Left lobe of liver (tissue), 2 donors: ENCODE measurements at regions not wholly inside any gene's neighbourhood (a gene's known extent, or its start where the extent isn't known, plus 50 kb on each side); places are given as distances from the start of the nearest gene placed in this dataset.
A peak's percentile ranks its signal among the peaks of the same experiment; 100 is the strongest.
"Not testable (repeated sequence)": the region's sequence is repeated elsewhere in the genome, so short reads cannot be mapped to it uniquely, and the experiment has no call there.

Experiments used
- ATAC-seq: fragments of 200-7000 bp; cut with Tn5 transposase; one replicate; pipeline ENCODE4 v1.9.1; 2020; ENCODE audit warnings: mild to moderate bottlenecking, moderate library complexity
- DNase-seq: peaks from one replicate; pipeline ENCODE4 v3.0.0-alpha.2; 2020; ENCODE audit warnings: low spot score
- donor health status: DM: no; HTN: no; CAD: no; lungs with moderate emphysema.
- donor health status: DM: no; HTN: yes; CAD: no.

GRCh38 chr6:27827477-27827876 is 84.7 kb downstream of the OR2B2 start:
- not testable (repeated sequence) for ATAC-seq, DNase-seq

DNA sequence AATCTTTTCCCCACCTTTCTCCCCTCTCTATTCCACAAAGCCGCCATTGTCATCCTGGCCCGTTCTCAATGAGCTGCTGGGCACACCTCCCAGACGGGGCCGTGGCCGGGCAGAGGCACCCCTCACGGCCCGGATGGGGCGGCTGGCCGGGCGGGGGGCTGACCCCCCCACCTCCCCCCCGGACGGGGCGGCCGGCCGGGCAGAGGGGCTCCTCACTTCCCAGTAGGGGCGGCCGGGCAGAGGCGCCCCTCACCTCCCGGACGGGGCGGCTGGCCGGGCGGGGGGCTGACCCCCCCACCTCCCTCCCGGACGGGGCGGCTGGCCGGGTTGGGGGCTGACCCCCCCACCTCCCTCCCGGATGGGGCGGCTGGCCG is 85.6 kb downstream of the OR2B2 start:
- not testable (repeated sequence) for ATAC-seq

GRCh38 chr6:27825848-27826611 is 86.2 kb downstream of the OR2B2 start:
- not testable (repeated sequence) for ATAC-seq, DNase-seq

More for the DNA sequence above, 85.6 kb downstream of the OR2B2 start:
- not testable (repeated sequence) for DNase-seq

DNA sequence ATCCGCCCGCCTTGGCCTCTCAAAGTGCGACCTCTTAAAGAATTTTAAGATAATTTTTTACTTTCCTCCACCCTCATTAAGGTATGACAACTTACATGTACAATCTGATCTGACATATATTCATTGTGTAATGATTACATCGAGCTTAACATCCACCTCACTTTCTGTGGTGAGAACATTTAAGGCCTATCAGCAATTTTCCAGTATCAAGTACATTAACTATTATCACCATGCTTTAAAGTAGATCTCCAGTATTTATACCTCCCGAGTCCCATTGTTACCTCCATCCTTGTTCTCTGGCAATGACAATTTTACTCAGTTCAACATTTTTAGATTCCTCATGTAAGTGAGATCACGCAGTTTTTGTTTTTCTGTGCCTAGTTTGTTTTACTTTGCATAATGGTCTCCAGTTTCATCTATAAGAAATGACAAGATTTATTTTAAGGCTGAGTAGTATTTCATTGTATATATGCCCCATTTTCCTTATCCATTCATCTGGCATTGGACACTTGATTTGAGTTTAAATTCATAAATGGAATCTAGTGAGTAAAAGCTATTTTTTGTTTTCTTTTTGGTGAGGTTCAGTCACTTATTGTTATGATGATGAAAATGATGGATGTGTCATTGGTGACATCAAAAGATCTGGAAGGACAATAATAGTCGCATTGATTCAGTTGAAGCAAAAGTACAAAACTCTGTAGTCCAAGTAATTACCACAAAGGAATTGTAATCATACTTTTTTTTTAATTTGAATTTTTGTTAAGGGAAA is 87.0 kb downstream of the OR2B2 start:
- DNase-seq (no peak), ATAC-seq (no peak)

GRCh38 chr6:27824211-27825024 is 87.8 kb downstream of the OR2B2 start:
- peak; percentile 71 for ATAC-seq
- not testable (repeated sequence) for DNase-seq

- ATAC-seq (peak; percentile 92), DNase-seq (peak; percentile 62)
Measured at GRCh38 chr6:27823714-27824210, 88.4 kb downstream of the OR2B2 start.

GRCh38 chr6:27816906-27817305 is 95.3 kb downstream of the OR2B2 start:
- DNase-seq: no peak

GRCh38 chr6:27814665-27815424 is 97.4 kb downstream of the OR2B2 start:
- peak; percentile 59 for DNase-seq
- ATAC-seq: peak; percentile 65

More at GRCh38 chr6:27816906-27817305, 95.3 kb downstream of the OR2B2 start:
- peak; percentile 20 for ATAC-seq

GRCh38 chr6:27814415-27814664 is 97.9 kb downstream of the OR2B2 start:
- ATAC-seq: peak; percentile 32
- DNase-seq: not testable (repeated sequence)

- ATAC-seq: no peak
Measured at GRCh38 chr6:27812805-27813492, 99.2 kb downstream of the OR2B2 start.

GRCh38 chr6:27812078-27812804 is 100.0 kb downstream of the OR2B2 start:
- DNase-seq (no peak), ATAC-seq (no peak)

More at GRCh38 chr6:27812805-27813492, 99.2 kb downstream of the OR2B2 start:
- DNase-seq: no peak

GRCh38 chr6:27811451-27811772 is 100.8 kb downstream of the OR2B2 start:
- DNase-seq (no peak), ATAC-seq (no peak)

- DNase-seq (no peak), ATAC-seq (no peak)
Measured at GRCh38 chr6:27810768-27811450, 101.3 kb downstream of the OR2B2 start.

- peak; percentile 85 for ATAC-seq
- DNase-seq: peak; percentile 82
Measured at GRCh38 chr6:27809939-27810767, 102.0 kb downstream of the OR2B2 start.

- no peak for DNase-seq
- ATAC-seq: no peak
Measured at GRCh38 chr6:27809067-27809938, 102.9 kb downstream of the OR2B2 start.

DNA sequence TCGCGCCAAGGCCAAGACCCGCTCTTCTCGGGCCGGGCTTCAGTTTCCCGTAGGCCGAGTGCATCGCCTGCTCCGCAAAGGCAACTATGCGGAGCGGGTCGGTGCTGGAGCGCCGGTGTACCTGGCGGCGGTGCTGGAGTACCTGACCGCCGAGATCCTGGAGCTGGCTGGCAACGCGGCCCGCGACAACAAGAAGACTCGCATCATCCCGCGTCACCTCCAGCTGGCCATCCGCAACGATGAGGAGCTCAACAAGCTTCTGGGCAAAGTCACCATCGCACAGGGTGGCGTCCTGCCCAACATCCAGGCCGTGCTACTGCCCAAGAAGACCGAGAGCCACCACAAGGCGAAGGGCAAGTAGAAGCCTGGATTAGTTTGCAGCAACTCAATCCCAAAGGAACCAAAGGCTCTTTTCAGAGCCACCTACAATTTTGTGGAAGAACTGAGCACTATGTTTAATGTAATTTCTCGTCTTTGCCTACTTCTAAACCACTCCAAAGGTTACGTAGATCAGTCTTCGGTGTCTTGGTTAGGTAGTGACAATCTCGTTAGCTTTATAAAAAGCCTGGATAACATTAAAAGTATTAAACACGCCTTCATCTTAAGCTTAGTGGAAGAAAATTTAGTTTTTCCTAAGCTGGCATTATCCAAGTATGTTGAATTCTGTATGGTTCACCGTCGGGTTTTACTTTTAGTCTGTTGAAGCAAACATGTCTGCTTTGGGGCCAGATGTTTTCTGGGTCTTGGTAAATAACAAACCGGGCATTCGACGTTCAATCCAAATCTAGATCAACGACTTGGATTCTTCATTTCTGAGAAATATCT is 103.7 kb downstream of the OR2B2 start:
- DNase-seq: not testable (repeated sequence)
- ATAC-seq: peak; percentile 50
